Mesodermal cell (in vitro differentiated cells): ENCODE measurements at regions not wholly inside any gene's neighbourhood (a gene's known extent, or its start where the extent isn't known, plus 50 kb on each side); places are given as distances from the start of the nearest gene placed in this dataset.

Experiments used
- H3K27ac ChIP-seq: 2 replicates; pipeline ENCODE4 v1.7.0; 2013; ENCODE audit warnings: mild to moderate bottlenecking, low read depth, low read length, moderate library complexity; ENCODE audit not compliant: severe bottlenecking
- H3K36me3 ChIP-seq: 2 replicates; pipeline ENCODE4 v1.7.1; 2013; ENCODE audit warnings: mild to moderate bottlenecking, low read length, moderate library complexity; ENCODE audit not compliant: control insufficient read depth, insufficient read depth
- H3K4me1 ChIP-seq: one replicate; pipeline ENCODE4 v1.7.1; 2013; ENCODE audit warnings: mild to moderate bottlenecking, low read length; ENCODE audit not compliant: insufficient read depth, control insufficient read depth, poor library complexity, severe bottlenecking
- H3K4me3 ChIP-seq: 2 replicates; pipeline ENCODE4 v1.7.0; 2013; ENCODE audit warnings: low read length, control low read depth, mild to moderate bottlenecking; ENCODE audit not compliant: insufficient read depth, poor library complexity, severe bottlenecking; ENCODE audit errors: extremely low read depth
- H3K9me3 ChIP-seq: 2 replicates; pipeline ENCODE4 v1.7.1; 2013; ENCODE audit warnings: mild to moderate bottlenecking, low read length, moderate library complexity; ENCODE audit not compliant: control insufficient read depth
- WGBS, 2 experiments: methylation state at CpG; one replicate each; pipeline ENCODE4 v1.1.5; 2013; ENCODE audit warnings: missing lambda C conversion rate in 2 of 2; ENCODE audit not compliant: insufficient coverage in 2 of 2; 5-methylcytosine and 5-hydroxymethylcytosine counted together

- no peak overlapping the region for H3K4me3 ChIP-seq
- H3K27ac ChIP-seq: no peak overlapping the region
- 80 to 92% methylated on average over 5 of the region's 5 CpGs for WGBS, 2 experiments
- no peaks in the 10 kb centered on the region for H3K4me1 ChIP-seq
- H3K9me3 ChIP-seq: peaks cover 3% of the 10 kb centered on the region
- H3K36me3 ChIP-seq: no peaks in the 10 kb centered on the region
Observed at GRCh38 chr5:12716664-12717063, 812.4 kb upstream of the CTNND2 start.

GRCh38 chr5:12707560-12707959, 803.3 kb upstream of the CTNND2 start:
- H3K9me3 ChIP-seq: no peaks in the 10 kb centered on the region
- H3K36me3 ChIP-seq: no peaks in the 10 kb centered on the region
- H3K4me1 ChIP-seq: no peaks in the 10 kb centered on the region
- H3K4me3 ChIP-seq: no peak overlapping the region
- no peak overlapping the region for H3K27ac ChIP-seq

- no peaks in the 10 kb centered on the region for H3K36me3 ChIP-seq
- no peak overlapping the region for H3K4me3 ChIP-seq
- H3K9me3 ChIP-seq: no peaks in the 10 kb centered on the region
- no peaks in the 10 kb centered on the region for H3K4me1 ChIP-seq
- H3K27ac ChIP-seq: no peak overlapping the region
- 86 to 90% methylated on average over 1 of the region's 2 CpGs for WGBS, 2 experiments
Observed at GRCh38 chr5:12704955-12705354, 800.7 kb upstream of the CTNND2 start.

GRCh38 chr5:12703254-12703653, 799.0 kb upstream of the CTNND2 start:
- WGBS, 2 experiments: 70 to 83% methylated on average over 1 of the region's 1 CpG

GRCh38 chr5:12695651-12696050, 791.4 kb upstream of the CTNND2 start:
- Histone ChIP-seq H3K27ac (no peak overlapping the region), H3K9me3 (no peaks in the 10 kb centered on the region), H3K4me1 (peaks cover 8% of the 10 kb centered on the region), H3K36me3 (no peaks in the 10 kb centered on the region), H3K4me3 (no peak overlapping the region)
- WGBS, 2 experiments: no CpG with 5 or more reads among the region's 1 CpG

More at GRCh38 chr5:12703254-12703653, 799.0 kb upstream of the CTNND2 start:
- H3K36me3 ChIP-seq: no peaks in the 10 kb centered on the region
- H3K9me3 ChIP-seq: no peaks in the 10 kb centered on the region
- no peak overlapping the region for H3K4me3 ChIP-seq
- H3K4me1 ChIP-seq: no peaks in the 10 kb centered on the region
- no peak overlapping the region for H3K27ac ChIP-seq

GRCh38 chr5:12691330-12691729, 787.1 kb upstream of the CTNND2 start:
- 83 to 84% methylated on average over 6 to 8 of the region's 9 CpGs for WGBS, 2 experiments
- Histone ChIP-seq H3K27ac (no peak overlapping the region), H3K36me3 (no peaks in the 10 kb centered on the region)

GRCh38 chr5:12690361-12690760, 786.1 kb upstream of the CTNND2 start:
- H3K9me3 ChIP-seq: no peaks in the 10 kb centered on the region
- H3K4me3 ChIP-seq: no peak overlapping the region
- H3K27ac ChIP-seq: no peak overlapping the region
- 80 to 82% methylated on average over 1 of the region's 2 CpGs for WGBS, 2 experiments
- peaks cover 11% of the 10 kb centered on the region for H3K4me1 ChIP-seq
- H3K36me3 ChIP-seq: no peaks in the 10 kb centered on the region

More at GRCh38 chr5:12691330-12691729, 787.1 kb upstream of the CTNND2 start:
- Histone ChIP-seq H3K9me3 (no peaks in the 10 kb centered on the region), H3K4me1 (peaks cover 11% of the 10 kb centered on the region), H3K4me3 (no peak overlapping the region)

- Histone ChIP-seq H3K4me1 (no peaks in the 10 kb centered on the region), H3K4me3 (no peak overlapping the region), H3K36me3 (no peaks in the 10 kb centered on the region), H3K9me3 (no peaks in the 10 kb centered on the region), H3K27ac (no peak overlapping the region)
- WGBS, 2 experiments: 92 to 100% methylated on average over 3 of the region's 3 CpGs
Observed at GRCh38 chr5:12683249-12683648, 779.0 kb upstream of the CTNND2 start.

- H3K27ac ChIP-seq: no peak overlapping the region
- H3K4me1 ChIP-seq: no peaks in the 10 kb centered on the region
- H3K4me3 ChIP-seq: no peak overlapping the region
- peaks cover 4% of the 10 kb centered on the region for H3K9me3 ChIP-seq
- H3K36me3 ChIP-seq: no peaks in the 10 kb centered on the region
Observed at GRCh38 chr5:12679731-12680130, 775.5 kb upstream of the CTNND2 start.

- Histone ChIP-seq H3K4me3 (no peak overlapping the region), H3K36me3 (no peaks in the 10 kb centered on the region), H3K9me3 (peaks cover 4% of the 10 kb centered on the region), H3K4me1 (no peaks in the 10 kb centered on the region), H3K27ac (no peak overlapping the region)
- 92 to 98% methylated on average over 4 of the region's 6 CpGs for WGBS, 2 experiments
Observed at GRCh38 chr5:12675959-12676358, 771.7 kb upstream of the CTNND2 start.

GRCh38 chr5:12672141-12672540, 767.9 kb upstream of the CTNND2 start:
- H3K4me3 ChIP-seq: no peak overlapping the region
- H3K36me3 ChIP-seq: no peaks in the 10 kb centered on the region
- H3K27ac ChIP-seq: no peak overlapping the region
- 78 to 80% methylated on average over 1 to 2 of the region's 3 CpGs for WGBS, 2 experiments
- H3K4me1 ChIP-seq: peaks cover 3% of the 10 kb centered on the region
- peaks cover 4% of the 10 kb centered on the region for H3K9me3 ChIP-seq

- no peak overlapping the region for H3K27ac ChIP-seq
- WGBS, 2 experiments: no CpG with 5 or more reads among the region's 2 CpGs
- H3K4me3 ChIP-seq: no peak overlapping the region
- no peaks in the 10 kb centered on the region for H3K36me3 ChIP-seq
- H3K9me3 ChIP-seq: no peaks in the 10 kb centered on the region
- H3K4me1 ChIP-seq: peaks cover 3% of the 10 kb centered on the region
Observed at GRCh38 chr5:12669326-12669725, 765.1 kb upstream of the CTNND2 start.
